Endothelial cell of hepatic sinusoid (primary cell): ENCODE measurements at regions not wholly inside any gene's neighbourhood (a gene's known extent, or its start where the extent isn't known, plus 50 kb on each side); places are given as distances from the start of the nearest gene placed in this dataset.

ENCODE experiments used
- in situ Hi-C: cut with HindIII; loops from 2 replicates; pipeline ENCODE4 v1.10.0; 2017; ENCODE audit warnings: low sequenced_read_pairs

- in situ Hi-C loops: no loop called here
Observed at GRCh38 chr15:85847031-85847430, 52.3 kb upstream of the KLHL25 start.

GRCh38 chr15:85849946-85850345 is 55.2 kb upstream of the KLHL25 start:
- in situ Hi-C loops: no loop called here

GRCh38 chr15:85852969-85853368 is 58.2 kb upstream of the KLHL25 start:
- in situ Hi-C loops: no loop called here

GRCh38 chr15:85854345-85855097 is 59.8 kb upstream of the KLHL25 start:
- in situ Hi-C loops: no loop called here

- in situ Hi-C loops: no loop called here
Observed at GRCh38 chr15:85858586-85859375, 64.1 kb upstream of the KLHL25 start.

GRCh38 chr15:85859671-85860070 is 64.9 kb upstream of the KLHL25 start:
- in situ Hi-C loops: no loop called here

- in situ Hi-C loops: no loop called here
Observed at GRCh38 chr15:85860394-85861161, 65.9 kb upstream of the KLHL25 start.

GRCh38 chr15:85865070-85865684 is 70.5 kb upstream of the KLHL25 start:
- in situ Hi-C loops: no loop called here

- in situ Hi-C loops: no loop called here
Observed at GRCh38 chr15:85867250-85867649, 72.5 kb upstream of the KLHL25 start.

GRCh38 chr15:85869124-85869523 is 74.4 kb upstream of the KLHL25 start:
- in situ Hi-C loops: no loop called here

GRCh38 chr15:85870216-85871014 is 75.7 kb upstream of the KLHL25 start:
- in situ Hi-C loops: no loop called here

GRCh38 chr15:85871545-85871944 is 76.8 kb upstream of the KLHL25 start:
- in situ Hi-C loops: no loop called here

GRCh38 chr15:85872125-85872524 is 77.4 kb upstream of the KLHL25 start:
- in situ Hi-C loops: no loop called here

GRCh38 chr15:85874236-85874635 is 79.5 kb upstream of the KLHL25 start:
- in situ Hi-C loops: no loop called here

- in situ Hi-C loops: no loop called here
Observed at GRCh38 chr15:85875756-85876155, 81.0 kb upstream of the KLHL25 start.

- in situ Hi-C loops: no loop called here
Observed at GRCh38 chr15:85878828-85879225, 84.1 kb upstream of the KLHL25 start.

GRCh38 chr15:85879334-85880163 is 84.8 kb upstream of the KLHL25 start:
- in situ Hi-C loops: no loop called here

- in situ Hi-C loops: no loop called here
Observed at GRCh38 chr15:85880501-85881190, 85.9 kb upstream of the KLHL25 start.

GRCh38 chr15:85886309-85886811 is 91.6 kb upstream of the KLHL25 start:
- in situ Hi-C loops: no loop called here
